Nephron progenitor cell (in vitro differentiated cells): ENCODE measurements at regions not wholly inside any gene's neighbourhood (a gene's known extent, or its start where the extent isn't known, plus 50 kb on each side); places are given as distances from the start of the nearest gene placed in this dataset.

Experiments used
- DNase-seq: peaks from one replicate; pipeline ENCODE4 v3.0.0; 2021
- H3K27ac Mint-ChIP-seq: 2 replicates; pipeline ENCODE4 v1.8.0; 2021; ENCODE audit warnings: mild to moderate bottlenecking, moderate library complexity, mixed read lengths
- H3K27me3 Mint-ChIP-seq: 2 replicates; pipeline ENCODE4 v1.8.0; 2021; ENCODE audit warnings: mild to moderate bottlenecking, low read depth, mixed read lengths; ENCODE audit not compliant: poor library complexity
- H3K36me3 Mint-ChIP-seq: 2 replicates; pipeline ENCODE4 v1.8.0; 2021; ENCODE audit warnings: low read depth, mixed read lengths
- H3K4me1 Mint-ChIP-seq: 2 replicates; pipeline ENCODE4 v1.8.0; 2021; ENCODE audit warnings: mixed read lengths
- H3K4me3 Mint-ChIP-seq: 2 replicates; pipeline ENCODE4 v1.8.0; 2021; ENCODE audit warnings: mild to moderate bottlenecking, moderate library complexity, mixed read lengths
- H3K9me3 Mint-ChIP-seq: 2 replicates; pipeline ENCODE4 v1.8.0; 2021; ENCODE audit warnings: mild to moderate bottlenecking, moderate library complexity, mixed read lengths
- TF ChIP-seq, protein P1 (sequence below): fragments of 200-600 bp; sonication (generic); IDR thresholded peaks from 2 replicates; pipeline ENCODE4 v1.5.0; 2021; ENCODE audit warnings: antibody characterized with exemption

DNA sequence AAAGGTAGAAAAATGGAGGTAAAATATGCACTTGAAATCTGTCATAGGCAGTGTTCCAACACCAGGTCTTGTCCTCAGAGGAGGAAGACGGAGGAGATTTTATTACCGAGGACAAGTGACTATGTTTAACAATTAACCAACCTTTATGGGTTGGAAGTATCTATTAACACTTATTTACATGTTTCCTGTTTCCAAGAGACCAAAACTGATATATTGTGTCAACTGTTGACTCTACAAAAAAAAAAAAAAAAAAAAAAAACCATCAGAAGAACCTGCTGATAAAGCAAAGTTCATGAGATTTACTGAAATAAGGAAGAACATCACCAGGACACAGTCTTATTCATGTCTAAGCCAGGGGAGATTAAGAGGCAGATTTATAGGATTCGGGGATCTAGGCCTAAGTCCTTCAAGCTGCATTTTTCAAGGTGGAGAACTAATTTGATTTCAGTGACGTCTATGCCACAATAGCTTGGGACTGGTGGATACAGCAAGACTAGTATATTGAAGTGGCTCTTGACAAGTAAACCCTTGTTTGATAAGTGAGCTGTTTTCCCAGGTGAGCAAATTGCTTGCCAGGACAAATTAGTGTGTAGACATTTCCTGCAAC, 126.6 kb upstream of the NAA20 start:
- DNase-seq = no peak
- peaks cover 3% of the 10 kb centered on the region for H3K27me3 Mint-ChIP-seq
- peak overlapping the region; percentile 99 for H3K27ac Mint-ChIP-seq
- H3K9me3 Mint-ChIP-seq = peaks cover 38% of the 10 kb centered on the region
- H3K4me3 Mint-ChIP-seq = peak overlapping the region; percentile 52
- TF ChIP-seq, protein P1, sequence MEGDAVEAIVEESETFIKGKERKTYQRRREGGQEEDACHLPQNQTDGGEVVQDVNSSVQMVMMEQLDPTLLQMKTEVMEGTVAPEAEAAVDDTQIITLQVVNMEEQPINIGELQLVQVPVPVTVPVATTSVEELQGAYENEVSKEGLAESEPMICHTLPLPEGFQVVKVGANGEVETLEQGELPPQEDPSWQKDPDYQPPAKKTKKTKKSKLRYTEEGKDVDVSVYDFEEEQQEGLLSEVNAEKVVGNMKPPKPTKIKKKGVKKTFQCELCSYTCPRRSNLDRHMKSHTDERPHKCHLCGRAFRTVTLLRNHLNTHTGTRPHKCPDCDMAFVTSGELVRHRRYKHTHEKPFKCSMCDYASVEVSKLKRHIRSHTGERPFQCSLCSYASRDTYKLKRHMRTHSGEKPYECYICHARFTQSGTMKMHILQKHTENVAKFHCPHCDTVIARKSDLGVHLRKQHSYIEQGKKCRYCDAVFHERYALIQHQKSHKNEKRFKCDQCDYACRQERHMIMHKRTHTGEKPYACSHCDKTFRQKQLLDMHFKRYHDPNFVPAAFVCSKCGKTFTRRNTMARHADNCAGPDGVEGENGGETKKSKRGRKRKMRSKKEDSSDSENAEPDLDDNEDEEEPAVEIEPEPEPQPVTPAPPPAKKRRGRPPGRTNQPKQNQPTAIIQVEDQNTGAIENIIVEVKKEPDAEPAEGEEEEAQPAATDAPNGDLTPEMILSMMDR = no peak
- H3K36me3 Mint-ChIP-seq = peaks cover 56% of the 10 kb centered on the region
- peaks cover 52% of the 10 kb centered on the region for H3K4me1 Mint-ChIP-seq

DNA sequence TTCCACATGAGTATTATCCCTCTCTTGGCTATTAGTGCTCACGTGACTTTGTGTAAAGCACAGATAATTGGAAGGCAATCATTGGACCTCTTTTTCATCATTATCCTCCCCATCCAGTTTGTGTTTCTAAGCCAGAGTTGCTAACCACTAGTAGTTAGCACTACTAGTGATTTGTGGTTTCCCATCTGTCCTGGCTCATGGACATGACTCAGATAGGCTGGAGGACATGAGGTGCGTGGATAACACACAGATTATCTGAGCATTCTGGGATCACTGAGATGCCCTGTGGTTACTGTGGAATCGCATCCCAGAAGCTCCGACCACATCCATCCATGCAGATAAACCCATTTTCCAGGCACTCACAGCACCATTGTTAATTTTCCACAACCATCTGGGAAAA, 123.8 kb upstream of the NAA20 start:
- Mint-ChIP-seq H3K4me3 (no peak overlapping the region), H3K4me1 (peaks cover 29% of the 10 kb centered on the region), H3K9me3 (peaks cover 52% of the 10 kb centered on the region), H3K27ac (no peak overlapping the region), H3K36me3 (peaks cover 83% of the 10 kb centered on the region), H3K27me3 (peaks cover 3% of the 10 kb centered on the region)
- TF ChIP-seq, protein P1 = no peak
- no peak for DNase-seq

DNA sequence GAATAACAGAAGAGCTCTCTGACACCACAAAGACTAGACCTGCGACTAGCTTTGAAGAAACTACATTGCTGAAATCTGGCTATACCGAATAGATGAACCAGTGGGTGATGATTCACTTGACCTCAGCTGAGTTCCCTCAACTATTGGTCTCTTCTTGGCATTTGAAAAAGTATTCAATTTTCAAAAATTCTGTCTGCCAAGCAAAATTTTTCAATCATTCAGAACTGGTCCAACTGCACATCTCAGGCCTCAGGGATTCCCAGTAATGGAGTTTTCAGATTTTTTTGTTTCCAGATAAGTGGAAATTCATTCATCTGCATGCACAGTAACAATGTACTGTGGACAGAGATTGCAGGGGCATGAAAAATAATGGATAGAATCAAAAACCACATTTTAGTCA, 121.4 kb upstream of the NAA20 start:
- H3K4me3 Mint-ChIP-seq = no peak overlapping the region
- TF ChIP-seq, protein P1 = no peak
- H3K4me1 Mint-ChIP-seq = peaks cover 5% of the 10 kb centered on the region
- DNase-seq = no peak
- no peak overlapping the region for H3K27ac Mint-ChIP-seq
- peaks cover 92% of the 10 kb centered on the region for H3K36me3 Mint-ChIP-seq
- peaks cover 60% of the 10 kb centered on the region for H3K9me3 Mint-ChIP-seq
- H3K27me3 Mint-ChIP-seq = peaks cover 6% of the 10 kb centered on the region

DNA sequence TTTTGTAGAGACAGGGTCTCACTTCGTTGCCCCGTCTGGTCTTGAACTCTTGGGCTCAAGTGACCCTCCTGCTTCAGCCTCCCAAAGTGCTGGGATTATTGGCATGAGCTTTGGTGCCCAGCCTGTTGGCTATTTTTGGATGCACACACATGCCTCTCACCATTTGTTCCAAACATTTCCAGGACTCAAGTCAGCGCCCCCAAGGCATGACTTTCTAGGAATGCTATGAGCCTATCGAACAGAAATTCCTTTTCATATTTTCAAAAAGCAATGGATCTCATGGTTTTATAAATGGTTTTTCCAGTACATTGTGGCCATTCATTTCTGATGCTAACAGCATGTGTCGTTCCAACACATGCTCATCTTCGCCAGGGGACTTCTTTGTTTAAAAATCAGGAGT, 119.3 kb upstream of the NAA20 start:
- H3K36me3 Mint-ChIP-seq = peaks cover 89% of the 10 kb centered on the region
- peaks cover 50% of the 10 kb centered on the region for H3K9me3 Mint-ChIP-seq
- H3K27ac Mint-ChIP-seq = no peak overlapping the region
- no peak overlapping the region for H3K4me3 Mint-ChIP-seq
- DNase-seq = no peak
- H3K27me3 Mint-ChIP-seq = peaks cover 3% of the 10 kb centered on the region
- H3K4me1 Mint-ChIP-seq = peaks cover 1% of the 10 kb centered on the region
- TF ChIP-seq, protein P1 = no peak

DNA sequence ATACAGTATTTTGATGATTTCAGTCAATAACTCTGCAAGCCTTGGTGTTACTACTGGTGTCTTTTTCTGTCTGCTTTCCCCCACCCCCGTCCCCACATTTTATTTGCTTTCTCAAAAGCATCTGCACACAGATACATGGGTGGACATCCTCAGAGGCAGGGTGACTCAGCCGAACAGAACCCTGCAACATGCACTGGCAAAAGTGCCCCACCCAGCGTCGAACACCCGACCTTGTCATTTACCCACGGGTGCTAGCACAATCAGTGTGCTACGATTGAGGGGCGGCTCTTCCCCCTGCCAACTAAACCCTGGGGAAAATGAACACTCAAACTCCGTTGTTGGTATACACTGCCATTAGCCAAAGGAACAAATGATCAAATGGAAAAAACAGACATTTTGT, 115.9 kb upstream of the NAA20 start:
- H3K4me3 Mint-ChIP-seq = no peak overlapping the region
- H3K4me1 Mint-ChIP-seq = peaks cover 10% of the 10 kb centered on the region
- peaks cover 33% of the 10 kb centered on the region for H3K9me3 Mint-ChIP-seq
- peaks cover 13% of the 10 kb centered on the region for H3K27me3 Mint-ChIP-seq
- peak overlapping the region; percentile 48 for H3K27ac Mint-ChIP-seq
- H3K36me3 Mint-ChIP-seq = peaks cover 83% of the 10 kb centered on the region
- no peak for DNase-seq
- TF ChIP-seq, protein P1 = no peak

DNA sequence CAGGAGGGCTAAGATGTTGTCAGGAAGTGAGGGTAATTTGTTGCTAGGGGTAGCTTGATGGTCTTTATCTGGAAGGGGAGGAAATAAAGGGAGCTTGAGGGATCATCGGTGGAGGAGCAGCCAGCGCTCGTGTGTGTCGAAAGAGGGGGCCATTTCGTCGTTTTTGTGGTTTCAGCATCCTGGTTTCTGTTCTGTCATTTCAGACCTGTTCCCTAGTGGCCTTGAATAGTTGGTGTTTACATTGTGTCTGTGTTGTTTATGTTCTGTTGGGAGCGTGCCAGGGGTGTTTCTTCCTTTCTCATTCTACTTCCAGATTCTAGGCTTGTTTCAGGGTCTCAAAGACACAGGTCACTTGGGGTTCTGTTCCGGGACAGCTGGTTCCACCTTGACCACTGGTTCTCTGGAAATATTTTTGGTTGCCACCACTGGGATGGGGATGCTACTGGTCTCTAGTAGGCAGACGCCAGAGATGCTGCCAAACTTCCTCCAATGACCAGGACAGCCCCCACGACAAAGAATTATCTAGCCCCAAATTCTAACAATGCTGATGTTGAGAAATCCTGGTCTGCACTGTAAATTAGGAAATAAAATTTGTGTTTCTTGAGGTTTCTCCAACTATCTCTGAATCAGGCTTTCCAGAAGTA, 113.9 kb upstream of the NAA20 start:
- Mint-ChIP-seq H3K27me3 (peaks cover 13% of the 10 kb centered on the region), H3K27ac (peak overlapping the region; percentile 58), H3K4me3 (no peak overlapping the region), H3K9me3 (peaks cover 20% of the 10 kb centered on the region), H3K36me3 (peaks cover 82% of the 10 kb centered on the region), H3K4me1 (peaks cover 10% of the 10 kb centered on the region)
- DNase-seq = no peak
- TF ChIP-seq, protein P1 = no peak
